ENCODE measurements at regions not wholly inside any gene's neighbourhood (a gene's known extent, or its start where the extent isn't known, plus 50 kb on each side); places are given as distances from the start of the nearest gene placed in this dataset.

DNA sequence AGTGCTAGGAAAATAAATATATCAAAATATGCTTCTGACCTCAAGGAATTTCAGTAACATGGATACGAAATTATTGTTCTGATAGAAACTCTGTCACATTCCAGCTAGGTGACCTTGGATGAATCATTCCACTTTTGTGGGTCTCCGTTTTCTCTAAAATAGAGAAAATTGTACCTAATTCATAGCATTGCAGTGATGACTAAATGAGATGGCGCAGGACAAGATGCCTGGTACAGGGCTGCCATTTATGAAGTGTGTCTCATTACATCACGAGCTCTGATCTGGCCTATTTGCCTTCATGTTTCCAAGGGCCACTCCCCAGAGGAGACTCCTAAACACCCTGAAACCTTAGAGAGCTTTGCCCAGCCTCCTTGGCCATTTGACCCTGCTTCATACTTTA is 480.0 kb upstream of the USP24 start:
- Mint-ChIP-seq H3K4me1 (ENCODE audit: unreplicated experiment) (no peaks in the 10 kb centered on the region), H3K4me3 (ENCODE audit: unreplicated experiment) (no peak overlapping the region), H3K36me3 (ENCODE audit: low read depth, unreplicated experiment) (no peaks in the 10 kb centered on the region), H3K27ac (ENCODE audit: unreplicated experiment) (no peak overlapping the region), H3K9me3 (ENCODE audit: unreplicated experiment) (no peaks in the 10 kb centered on the region), H3K27me3 (ENCODE audit: unreplicated experiment) (peaks cover 1% of the 10 kb centered on the region)
- DNase-seq (ENCODE audit: low spot score), result no peak
- TF ChIP-seq, protein P1, sequence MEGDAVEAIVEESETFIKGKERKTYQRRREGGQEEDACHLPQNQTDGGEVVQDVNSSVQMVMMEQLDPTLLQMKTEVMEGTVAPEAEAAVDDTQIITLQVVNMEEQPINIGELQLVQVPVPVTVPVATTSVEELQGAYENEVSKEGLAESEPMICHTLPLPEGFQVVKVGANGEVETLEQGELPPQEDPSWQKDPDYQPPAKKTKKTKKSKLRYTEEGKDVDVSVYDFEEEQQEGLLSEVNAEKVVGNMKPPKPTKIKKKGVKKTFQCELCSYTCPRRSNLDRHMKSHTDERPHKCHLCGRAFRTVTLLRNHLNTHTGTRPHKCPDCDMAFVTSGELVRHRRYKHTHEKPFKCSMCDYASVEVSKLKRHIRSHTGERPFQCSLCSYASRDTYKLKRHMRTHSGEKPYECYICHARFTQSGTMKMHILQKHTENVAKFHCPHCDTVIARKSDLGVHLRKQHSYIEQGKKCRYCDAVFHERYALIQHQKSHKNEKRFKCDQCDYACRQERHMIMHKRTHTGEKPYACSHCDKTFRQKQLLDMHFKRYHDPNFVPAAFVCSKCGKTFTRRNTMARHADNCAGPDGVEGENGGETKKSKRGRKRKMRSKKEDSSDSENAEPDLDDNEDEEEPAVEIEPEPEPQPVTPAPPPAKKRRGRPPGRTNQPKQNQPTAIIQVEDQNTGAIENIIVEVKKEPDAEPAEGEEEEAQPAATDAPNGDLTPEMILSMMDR (IDR thresholded peaks at IDR 0.05; ENCODE audit: unreplicated experiment), result no peak

DNA sequence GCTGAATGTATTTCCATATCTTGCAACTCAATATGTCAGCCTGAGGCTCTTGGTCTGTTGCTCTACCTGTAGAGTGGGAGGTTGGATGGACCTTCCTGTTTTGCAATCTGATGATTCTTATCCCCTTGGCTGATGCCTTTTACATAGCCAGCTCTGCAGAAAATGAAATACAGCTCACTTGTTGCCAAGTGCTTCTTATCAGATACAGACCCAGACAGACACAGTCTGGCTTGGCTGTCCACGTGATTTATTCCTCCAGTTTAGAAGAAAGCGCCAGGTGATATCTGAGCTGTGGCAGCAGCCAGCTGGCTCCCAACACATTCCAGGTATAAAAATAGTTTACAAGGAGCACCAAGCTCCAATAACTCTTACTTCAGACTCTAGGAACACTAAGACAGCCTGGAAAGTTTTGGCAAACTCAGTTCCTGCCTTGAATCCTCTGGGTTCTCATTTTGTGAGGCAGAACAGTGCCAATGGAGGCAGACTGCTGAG is 479.2 kb upstream of the USP24 start:
- no peak for DNase-seq (ENCODE audit: low spot score)
- no peak overlapping the region for H3K27ac Mint-ChIP-seq (ENCODE audit: unreplicated experiment)
- no peak overlapping the region for H3K4me3 Mint-ChIP-seq (ENCODE audit: unreplicated experiment)
- TF ChIP-seq, protein P1 (IDR thresholded peaks at IDR 0.05; ENCODE audit: unreplicated experiment), result no peak
- no peaks in the 10 kb centered on the region for H3K4me1 Mint-ChIP-seq (ENCODE audit: unreplicated experiment)
- no peaks in the 10 kb centered on the region for H3K36me3 Mint-ChIP-seq (ENCODE audit: low read depth, unreplicated experiment)
- peaks cover 1% of the 10 kb centered on the region for H3K27me3 Mint-ChIP-seq (ENCODE audit: unreplicated experiment)
- H3K9me3 Mint-ChIP-seq (ENCODE audit: unreplicated experiment), result no peaks in the 10 kb centered on the region

GRCh38 chr1:55692726-55693125 is 477.6 kb upstream of the USP24 start:
- DNase-seq (ENCODE audit: low spot score), result no peak
- Mint-ChIP-seq H3K27ac (ENCODE audit: unreplicated experiment) (no peak overlapping the region), H3K9me3 (ENCODE audit: unreplicated experiment) (no peaks in the 10 kb centered on the region), H3K36me3 (ENCODE audit: low read depth, unreplicated experiment) (no peaks in the 10 kb centered on the region), H3K4me3 (ENCODE audit: unreplicated experiment) (no peak overlapping the region), H3K4me1 (ENCODE audit: unreplicated experiment) (no peaks in the 10 kb centered on the region), H3K27me3 (ENCODE audit: unreplicated experiment) (peaks cover 1% of the 10 kb centered on the region)
- TF ChIP-seq, protein P1 (IDR thresholded peaks at IDR 0.05; ENCODE audit: unreplicated experiment), result no peak

GRCh38 chr1:55690366-55690765 is 475.2 kb upstream of the USP24 start:
- Mint-ChIP-seq H3K4me3 (ENCODE audit: unreplicated experiment) (no peak overlapping the region), H3K27me3 (ENCODE audit: unreplicated experiment) (peaks cover 1% of the 10 kb centered on the region), H3K4me1 (ENCODE audit: unreplicated experiment) (no peaks in the 10 kb centered on the region), H3K27ac (ENCODE audit: unreplicated experiment) (no peak overlapping the region), H3K36me3 (ENCODE audit: low read depth, unreplicated experiment) (no peaks in the 10 kb centered on the region), H3K9me3 (ENCODE audit: unreplicated experiment) (no peaks in the 10 kb centered on the region)
- no peak for DNase-seq (ENCODE audit: low spot score)
- TF ChIP-seq, protein P1 (IDR thresholded peaks at IDR 0.05; ENCODE audit: unreplicated experiment), result no peak

DNA sequence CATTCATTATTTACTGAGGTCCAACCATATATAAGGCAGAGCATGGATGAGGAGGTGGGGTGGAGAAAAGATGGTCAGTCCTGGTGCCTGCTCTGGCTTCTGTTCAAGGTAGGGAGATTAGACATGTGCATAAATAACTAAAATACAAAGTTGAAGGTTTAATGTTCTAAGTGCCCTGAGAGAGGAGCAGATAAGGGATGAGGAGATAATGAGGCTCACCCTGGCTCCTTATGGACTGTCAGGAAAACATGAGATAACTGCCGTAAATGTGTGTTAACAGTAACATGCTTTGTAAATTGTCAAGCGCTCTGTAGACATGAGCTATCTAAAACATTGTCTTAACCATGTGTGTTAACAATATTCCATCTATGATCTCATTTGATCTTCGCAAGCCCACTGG is 474.6 kb upstream of the USP24 start:
- Mint-ChIP-seq H3K4me3 (ENCODE audit: unreplicated experiment) (no peak overlapping the region), H3K27ac (ENCODE audit: unreplicated experiment) (no peak overlapping the region), H3K4me1 (ENCODE audit: unreplicated experiment) (no peaks in the 10 kb centered on the region), H3K27me3 (ENCODE audit: unreplicated experiment) (peaks cover 1% of the 10 kb centered on the region), H3K36me3 (ENCODE audit: low read depth, unreplicated experiment) (no peaks in the 10 kb centered on the region), H3K9me3 (ENCODE audit: unreplicated experiment) (no peaks in the 10 kb centered on the region)
- no peak for DNase-seq (ENCODE audit: low spot score)
- TF ChIP-seq, protein P1 (IDR thresholded peaks at IDR 0.05; ENCODE audit: unreplicated experiment), result no peak

All from endothelial cell (in vitro differentiated cells).